HepG2 (cell line): ENCODE measurements at regions not wholly inside any gene's neighbourhood (a gene's known extent, or its start where the extent isn't known, plus 50 kb on each side); places are given as distances from the start of the nearest gene placed in this dataset.

ENCODE experiments used
- ARNT ChIP-seq: fragments of 450-650 bp; IDR thresholded peaks from 2 replicates; pipeline ENCODE4 v1.6.1; 2017
- ATF4 ChIP-seq, 2 experiments: fragments of 450-650 bp in 1 of 2; sonication (generic) in 1 of 2; formaldehyde crosslinking; IDR thresholded peaks; 2 replicates each; pipeline versions ENCODE4 v1.5.0 to v1.8.0; 2020 to 2022; ENCODE audit warnings: mild to moderate bottlenecking in 1 of 2, missing genetic modification reagents in 1 of 2
- ATF5 ChIP-seq: sonication (generic); formaldehyde crosslinking; IDR thresholded peaks from 2 replicates; pipeline ENCODE4 v1.4.0; 2020; ENCODE audit warnings: mild to moderate bottlenecking, low read depth, missing genetic modification reagents
- CHD4 ChIP-seq: fragments of 200-600 bp; sonication (generic); IDR thresholded peaks from 2 replicates; pipeline ENCODE4 v1.7.0; 2017; ENCODE audit warnings: mild to moderate bottlenecking, low read length, borderline replicate concordance
- CREB3 ChIP-seq: sonication (generic); formaldehyde crosslinking; IDR thresholded peaks from 2 replicates; pipeline ENCODE4 v1.5.0; 2020; ENCODE audit warnings: missing genetic modification reagents
- ELF1 ChIP-seq: sonication (generic); formaldehyde crosslinking; IDR thresholded peaks from 2 replicates; pipeline ENCODE4 v1.4.0; 2020; ENCODE audit warnings: missing genetic modification reagents
- ELF4 ChIP-seq: sonication (generic); formaldehyde crosslinking; IDR thresholded peaks from 2 replicates; pipeline ENCODE4 v1.5.0; 2020; ENCODE audit warnings: missing genetic modification reagents, mild to moderate bottlenecking, moderate library complexity, borderline replicate concordance
- GATA4 ChIP-seq: sonication (generic); IDR thresholded peaks from 2 replicates; pipeline ENCODE4 v1.6.1; 2016; ENCODE audit warnings: antibody characterized with exemption, low read depth, borderline replicate concordance
- GATAD1 ChIP-seq: IDR thresholded peaks from 2 replicates; pipeline ENCODE4 v1.6.1; 2016; ENCODE audit warnings: missing genetic modification reagents, missing compliant biosample characterization
- GTF2F1 ChIP-seq: fragments of 150-350 bp; IDR thresholded peaks from 2 replicates; pipeline ENCODE4 v1.6.1; 2014; ENCODE audit warnings: low read length
- KDM5B ChIP-seq: sonication (generic); formaldehyde crosslinking; IDR thresholded peaks from 2 replicates; pipeline ENCODE4 v1.4.0; 2020; ENCODE audit warnings: missing genetic modification reagents, mild to moderate bottlenecking, borderline replicate concordance
- MEIS2 ChIP-seq: sonication (generic); formaldehyde crosslinking; IDR thresholded peaks from 2 replicates; pipeline ENCODE4 v1.9.0; 2021; ENCODE audit warnings: mild to moderate bottlenecking, missing genetic modification reagents
- MNT ChIP-seq: fragments of 450-650 bp; IDR thresholded peaks from 2 replicates; pipeline ENCODE4 v1.6.1; 2016
- TAF1 ChIP-seq: sonication (generic); formaldehyde crosslinking; IDR thresholded peaks from 2 replicates; pipeline ENCODE4 v1.4.0; 2020; ENCODE audit warnings: missing genetic modification reagents
- YEATS4 ChIP-seq: sonication (generic); formaldehyde crosslinking; IDR thresholded peaks from 2 replicates; pipeline ENCODE4 v1.4.0; 2020; ENCODE audit warnings: missing genetic modification reagents, borderline replicate concordance
- ZHX2 ChIP-seq, 2 experiments: sonication (generic) in 1 of 2; formaldehyde crosslinking in 1 of 2; IDR thresholded peaks; 2 replicates each; pipeline versions ENCODE4 v1.6.1 to v1.9.0; 2014 to 2022; ENCODE audit warnings: antibody characterized with exemption in 1 of 2, borderline replicate concordance in 1 of 2, inconsistent platforms in 1 of 2, low read depth in 1 of 2, missing genetic modification reagents in 1 of 2
- ZNF230 ChIP-seq: sonication (generic); formaldehyde crosslinking; IDR thresholded peaks from 2 replicates; pipeline ENCODE4 v1.4.0; 2020; ENCODE audit warnings: mild to moderate bottlenecking, missing genetic modification reagents
- ZNF605 ChIP-seq: sonication (generic); formaldehyde crosslinking; IDR thresholded peaks from 2 replicates; pipeline ENCODE4 v1.8.0; 2022; ENCODE audit warnings: mild to moderate bottlenecking, missing genetic modification reagents

GRCh38 chr13:29923554-29924481, 73.4 kb upstream of the UBL3 start (continued):
- no peak for TF ChIP-seq CHD4
- no peak; the same call in 1 of the 2 replicates for TF ChIP-seq ZNF605 (CRISPR knock-in tag)
- peak; percentile 74; the same call in 1 of the 2 replicates for TF ChIP-seq KDM5B (CRISPR knock-in tag)
- TF ChIP-seq ATF5 (CRISPR knock-in tag): peak; percentile 82; the same call in 1 of the 2 replicates
- no peak for TF ChIP-seq GTF2F1
- TF ChIP-seq ATF4 (CRISPR knock-in tag; IDR thresholded peaks at IDR 0.05): peak in 1 of 2 experiments; percentile 85; a peak in 2 of 4 replicates
- peak; percentile 65 for TF ChIP-seq ZHX2 (IDR thresholded peaks at IDR 0.05; ENCODE audit: low read depth)
- TF ChIP-seq ZHX2 (CRISPR knock-in tag; IDR thresholded peaks at IDR 0.05; ENCODE audit: borderline replicate concordance): no peak
- TF ChIP-seq YEATS4 (CRISPR knock-in tag): peak; percentile 85
- TF ChIP-seq ELF1 (CRISPR knock-in tag): peak; percentile 50; the same call in 1 of the 2 replicates
- peak; percentile 90 for TF ChIP-seq ZNF230 (CRISPR knock-in tag)
- TF ChIP-seq MNT: peak; percentile 96
- TF ChIP-seq MEIS2 (CRISPR knock-in tag): 0 out of 2 replicates have a peak, but pooled peaks have one; percentile 30
- peak; percentile 40; the same call in 1 of the 2 replicates for TF ChIP-seq ELF4
- no peak; the same call in 1 of the 2 replicates for TF ChIP-seq GATA4
- no peak for TF ChIP-seq CREB3 (CRISPR knock-in tag)
- no peak for TF ChIP-seq ARNT
- peak; percentile 70 for TF ChIP-seq GATAD1
- 0 out of 2 replicates have a peak, but pooled peaks have one; percentile 47 for TF ChIP-seq TAF1
